ENCODE measurements at regions not wholly inside any gene's neighbourhood (a gene's known extent, or its start where the extent isn't known, plus 50 kb on each side); places are given as distances from the start of the nearest gene placed in this dataset.

GRCh38 chr9:136597141-136597885, 51.5 kb upstream of the NOTCH1 start:
- Histone ChIP-seq H3K4me3 (no peak overlapping the region), H3K36me3 (ENCODE audit: insufficient read depth in 1 of 2, low read depth in 1 of 2) (no peaks in the 10 kb centered on the region), H3K27me3 (ENCODE audit: insufficient read depth in 3 of 3, low read length in 2 of 3) (peaks cover 0 to 27% (median 0%) of the 10 kb centered on the region in 3 donors), H3K4me1 (no peaks in the 10 kb centered on the region), H3K9me3 (no peaks in the 10 kb centered on the region), H3K27ac (no peak overlapping the region)
- no peak for DNase-seq
- intact Hi-C loops (cut with DNase I), result no loop called here
- no peak for TF ChIP-seq CTCF (IDR thresholded peaks at IDR 0.05)
- 79 to 83% (median 79%) methylated on average over 12 to 13 of the region's 13 CpGs for WGBS, 3 donors
- ATAC-seq, result no peak

GRCh38 chr9:136596630-136597031, 50.8 kb upstream of the NOTCH1 start:
- Histone ChIP-seq H3K27ac (no peak overlapping the region), H3K4me1 (no peaks in the 10 kb centered on the region), H3K9me3 (no peaks in the 10 kb centered on the region), H3K36me3 (ENCODE audit: insufficient read depth in 1 of 2, low read depth in 1 of 2) (no peaks in the 10 kb centered on the region), H3K4me3 (no peak overlapping the region), H3K27me3 (ENCODE audit: insufficient read depth in 3 of 3, low read length in 2 of 3) (peaks cover 0 to 27% (median 2%) of the 10 kb centered on the region in 3 donors)
- intact Hi-C loops (cut with DNase I), result no loop called here
- DNase-seq (no peak), ATAC-seq (no peak)
- 71 to 78% (median 78%) methylated on average over 14 to 16 of the region's 16 CpGs for WGBS, 3 donors
- TF ChIP-seq CTCF (IDR thresholded peaks at IDR 0.05), result no peak

- no peak for DNase-seq
- no peaks in the 10 kb centered on the region for H3K4me1 ChIP-seq
- TF ChIP-seq CTCF (IDR thresholded peaks at IDR 0.05), result no peak
- 66 to 69% (median 69%) methylated on average over 8 of the region's 8 CpGs for WGBS, 3 donors
- no peak overlapping the region for H3K4me3 ChIP-seq
- H3K27ac ChIP-seq, result no peak overlapping the region
- no peak for ATAC-seq
- intact Hi-C loops (cut with DNase I), result no loop called here
- H3K36me3 ChIP-seq (ENCODE audit: insufficient read depth in 1 of 2, low read depth in 1 of 2), result no peaks in the 10 kb centered on the region
- peaks cover 0 to 29% (median 2%) of the 10 kb centered on the region in 3 donors for H3K27me3 ChIP-seq (ENCODE audit: insufficient read depth in 3 of 3, low read length in 2 of 3)
- H3K9me3 ChIP-seq, result no peaks in the 10 kb centered on the region
These were observed 50.4 kb upstream of the NOTCH1 start for GRCh38 chr9:136596217-136596616.

GRCh38 chr9:136595245-136596153, 49.7 kb upstream of the NOTCH1 start:
- TF ChIP-seq CTCF (IDR thresholded peaks at IDR 0.05), result no peak
- H3K27ac ChIP-seq, result no peak overlapping the region
- 81 to 82% (median 81%) methylated on average over 33 of the region's 33 CpGs for WGBS, 3 donors
- H3K27me3 ChIP-seq (ENCODE audit: insufficient read depth in 3 of 3, low read length in 2 of 3), result peaks cover 0 to 34% (median 2%) of the 10 kb centered on the region in 3 donors
- H3K4me3 ChIP-seq, result no peak overlapping the region
- H3K4me1 ChIP-seq, result no peaks in the 10 kb centered on the region
- no peak for DNase-seq
- H3K9me3 ChIP-seq, result no peaks in the 10 kb centered on the region
- intact Hi-C loops (cut with DNase I), result no loop called here
- no peaks in the 10 kb centered on the region for H3K36me3 ChIP-seq (ENCODE audit: insufficient read depth in 1 of 2, low read depth in 1 of 2)
- ATAC-seq, result no peak
